ENCODE measurements at regions not wholly inside any gene's neighbourhood (a gene's known extent, or its start where the extent isn't known, plus 50 kb on each side); places are given as distances from the start of the nearest gene placed in this dataset.

DNA sequence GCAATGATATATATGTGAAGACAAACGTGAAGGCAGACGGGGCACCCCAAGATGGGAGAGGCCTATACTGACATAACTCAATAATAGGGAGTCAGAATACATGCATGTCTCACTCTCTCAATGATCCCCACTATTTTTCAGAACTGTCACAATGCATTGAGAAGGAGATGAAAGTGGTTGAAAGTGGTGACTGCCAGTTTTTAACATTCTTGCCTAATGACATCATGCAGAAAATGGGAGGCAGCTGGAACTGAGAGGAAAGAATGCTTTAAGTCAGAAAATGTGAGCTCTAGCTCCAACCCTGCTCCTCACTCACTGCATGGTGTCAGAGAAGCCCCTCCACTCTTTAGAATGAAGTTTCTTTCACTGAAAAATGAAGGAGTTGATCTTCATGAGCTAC, 55.3 kb upstream of the P2RY1 start:
- Histone ChIP-seq H3K27ac (ENCODE audit: insufficient read depth, low read depth, low read length, poor library complexity, severe bottlenecking) (peak overlapping the region; percentile 60), H3K4me3 (ENCODE audit: insufficient read depth, low read depth, low read length) (no peak overlapping the region)
- 70 to 92% methylated on average over 2 of the region's 2 CpGs for WGBS, 2 experiments

GRCh38 chr3:152780553-152780952, 54.4 kb upstream of the P2RY1 start:
- Histone ChIP-seq H3K9me3 (ENCODE audit: control insufficient read depth, low read length) (no peaks in the 10 kb centered on the region), H3K36me3 (ENCODE audit: control insufficient read depth, insufficient read depth, low read length) (no peaks in the 10 kb centered on the region), H3K4me3 (ENCODE audit: insufficient read depth, low read depth, low read length) (no peak overlapping the region), H3K27ac (ENCODE audit: insufficient read depth, low read depth, low read length, poor library complexity, severe bottlenecking) (no peak overlapping the region), H3K27me3 (ENCODE audit: control insufficient read depth, insufficient read depth, low read length, poor library complexity, severe bottlenecking) (no peaks in the 10 kb centered on the region), H3K4me1 (ENCODE audit: control insufficient read depth, insufficient read depth, low read length) (peaks cover 4% of the 10 kb centered on the region)
- 100% methylated on average over 1 of the region's 2 CpGs; no CpG with 5 or more reads in 1 of the 2 experiments for WGBS, 2 experiments

More for the DNA sequence above, 55.3 kb upstream of the P2RY1 start:
- Histone ChIP-seq H3K27me3 (ENCODE audit: control insufficient read depth, insufficient read depth, low read length, poor library complexity, severe bottlenecking) (no peaks in the 10 kb centered on the region), H3K4me1 (ENCODE audit: control insufficient read depth, insufficient read depth, low read length) (peaks cover 4% of the 10 kb centered on the region), H3K36me3 (ENCODE audit: control insufficient read depth, insufficient read depth, low read length) (no peaks in the 10 kb centered on the region), H3K9me3 (ENCODE audit: control insufficient read depth, low read length) (no peaks in the 10 kb centered on the region)

DNA sequence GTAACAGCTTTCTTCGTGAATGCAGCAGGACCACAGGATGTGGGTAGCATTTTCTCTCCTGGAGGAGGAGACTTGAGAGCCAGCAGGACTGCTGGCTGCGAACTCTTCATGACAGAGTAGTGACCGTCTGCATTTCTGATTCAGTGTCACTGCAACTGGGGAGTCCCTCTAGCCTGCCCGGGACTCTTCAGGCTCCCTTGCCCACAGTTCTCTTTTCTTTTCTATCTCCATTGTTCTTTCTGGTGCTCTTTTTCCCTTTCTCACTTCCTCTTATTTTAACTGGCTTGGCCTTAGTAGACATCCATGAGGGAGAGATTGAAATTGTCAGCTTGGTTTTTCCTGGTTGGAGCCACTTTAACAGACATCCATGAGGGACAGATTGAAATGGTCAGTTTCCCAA, 49.9 kb upstream of the P2RY1 start:
- WGBS, 2 experiments: 91 to 92% methylated on average over 4 of the region's 4 CpGs
- Histone ChIP-seq H3K4me3 (ENCODE audit: insufficient read depth, low read depth, low read length) (no peak overlapping the region), H3K4me1 (ENCODE audit: control insufficient read depth, insufficient read depth, low read length) (peaks cover 2% of the 10 kb centered on the region), H3K27ac (ENCODE audit: insufficient read depth, low read depth, low read length, poor library complexity, severe bottlenecking) (no peak overlapping the region), H3K36me3 (ENCODE audit: control insufficient read depth, insufficient read depth, low read length) (no peaks in the 10 kb centered on the region), H3K9me3 (ENCODE audit: control insufficient read depth, low read length) (no peaks in the 10 kb centered on the region), H3K27me3 (ENCODE audit: control insufficient read depth, insufficient read depth, low read length, poor library complexity, severe bottlenecking) (no peaks in the 10 kb centered on the region)
